SK-N-SH (cell line): ENCODE measurements at regions not wholly inside any gene's neighbourhood (a gene's known extent, or its start where the extent isn't known, plus 50 kb on each side); places are given as distances from the start of the nearest gene placed in this dataset.

Experiments used
- CHD2 ChIP-seq: fragments of 150-350 bp; IDR thresholded peaks from 2 replicates; pipeline ENCODE4 v1.6.1; 2018; ENCODE audit warnings: low read length; ENCODE audit not compliant: partially characterized antibody
- CTCF ChIP-seq: fragments of 200-600 bp; sonication (generic); IDR thresholded peaks from 2 replicates; pipeline ENCODE4 v1.6.1; 2017; ENCODE audit warnings: antibody characterized with exemption, mild to moderate bottlenecking, moderate library complexity
- GABPA ChIP-seq: IDR thresholded peaks from 2 replicates; pipeline ENCODE4 v1.4.0; 2012; ENCODE audit warnings: low read depth, mild to moderate bottlenecking
- JUND ChIP-seq: IDR thresholded peaks from 2 replicates; pipeline ENCODE4 v1.4.0; 2012
- NRF1 ChIP-seq: IDR thresholded peaks from 2 replicates; pipeline ENCODE4 v1.6.1; 2012; ENCODE audit warnings: low read depth, mild to moderate bottlenecking, low read length
- RAD21 ChIP-seq: IDR thresholded peaks from 2 replicates; pipeline ENCODE4 v1.6.1; 2012; ENCODE audit warnings: mild to moderate bottlenecking, low read length
- REST ChIP-seq: IDR thresholded peaks from 2 replicates; pipeline ENCODE4 v1.6.1; 2012; ENCODE audit warnings: mild to moderate bottlenecking, low read depth, low read length, moderate library complexity
- RXRA ChIP-seq: IDR thresholded peaks from 2 replicates; pipeline ENCODE4 v1.4.0; 2012; ENCODE audit warnings: low read depth, mild to moderate bottlenecking, borderline replicate concordance
- SIN3A ChIP-seq: IDR thresholded peaks from 2 replicates; pipeline ENCODE4 v1.6.1; 2012; ENCODE audit warnings: low read depth, mild to moderate bottlenecking, low read length, moderate library complexity, borderline replicate concordance
- TCF12 ChIP-seq: IDR thresholded peaks from 2 replicates; pipeline ENCODE4 v1.4.0; 2012
- USF2 ChIP-seq: fragments of 150-350 bp; IDR thresholded peaks from 2 replicates; pipeline ENCODE4 v1.6.1; 2017; ENCODE audit warnings: antibody characterized with exemption, low read length, low read depth, borderline replicate concordance

- TF ChIP-seq CTCF = no peak
- TF ChIP-seq GABPA = no peak
- no peak for TF ChIP-seq JUND
- TF ChIP-seq RXRA = no peak
- TF ChIP-seq SIN3A = no peak
- TF ChIP-seq USF2 = no peak
- TF ChIP-seq RAD21 = no peak
- TF ChIP-seq NRF1 = no peak
- TF ChIP-seq CHD2 = no peak
- no peak for TF ChIP-seq TCF12
- TF ChIP-seq REST = no peak
Measured at GRCh38 chr2:144825331-144826020, 305.6 kb upstream of the ZEB2 start.
